RCC 7860 (cell line): ENCODE measurements at regions not wholly inside any gene's neighbourhood (a gene's known extent, or its start where the extent isn't known, plus 50 kb on each side); places are given as distances from the start of the nearest gene placed in this dataset.

Experiments used
- DNase-seq: peaks from one replicate; pipeline ENCODE4 v3.0.0-alpha.2; 2015; ENCODE audit warnings: low spot score
- FAIRE-seq: peaks from 2 replicates; lab custom pipeline; 2012; peaks lifted over from hg19 to GRCh38; lab: Jason Lieb, UNC

- FAIRE-seq = no peak
- no peak for DNase-seq
These were observed 513.2 kb upstream of the GOLIM4 start for GRCh38 chr3:168608926-168609325.

DNA sequence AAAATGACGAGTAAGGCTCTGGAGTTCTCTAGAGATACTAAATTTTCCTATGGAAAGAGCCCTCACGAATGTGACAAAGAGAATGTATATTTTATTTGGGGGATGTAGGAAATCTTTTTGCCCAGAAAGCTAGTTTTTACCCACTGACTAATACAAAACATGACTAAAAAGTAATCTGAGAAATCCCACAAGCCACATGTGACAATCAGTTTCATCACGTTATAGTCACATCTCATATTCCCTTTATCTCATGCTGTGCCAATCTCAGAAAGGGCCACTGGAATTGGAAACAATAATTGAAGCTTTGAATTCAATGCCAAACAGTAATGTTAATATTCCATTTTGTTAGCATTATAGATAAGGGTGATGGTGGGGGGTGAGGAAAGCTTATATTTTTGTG is 509.0 kb upstream of the GOLIM4 start:
- DNase-seq = no peak
- FAIRE-seq = no peak

DNA sequence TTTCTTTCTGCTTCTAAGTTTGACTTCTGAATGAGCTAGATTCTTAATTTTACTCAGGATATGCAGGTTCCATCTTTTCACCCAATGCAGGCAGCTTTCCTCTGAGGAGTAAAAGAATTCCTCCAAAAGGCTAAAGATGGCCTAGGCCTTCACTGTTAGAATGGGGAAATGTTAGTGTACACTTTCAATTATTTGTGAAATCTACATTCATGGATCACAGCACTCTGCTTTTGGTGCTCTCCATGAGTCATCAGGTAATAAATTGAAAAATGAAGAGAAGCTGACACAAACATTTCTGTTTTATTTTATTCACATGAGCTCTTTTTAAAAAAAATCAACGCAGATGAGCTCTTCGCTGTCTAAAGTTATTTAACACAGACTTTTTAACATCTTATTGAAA is 502.5 kb upstream of the GOLIM4 start:
- no peak for FAIRE-seq

DNA sequence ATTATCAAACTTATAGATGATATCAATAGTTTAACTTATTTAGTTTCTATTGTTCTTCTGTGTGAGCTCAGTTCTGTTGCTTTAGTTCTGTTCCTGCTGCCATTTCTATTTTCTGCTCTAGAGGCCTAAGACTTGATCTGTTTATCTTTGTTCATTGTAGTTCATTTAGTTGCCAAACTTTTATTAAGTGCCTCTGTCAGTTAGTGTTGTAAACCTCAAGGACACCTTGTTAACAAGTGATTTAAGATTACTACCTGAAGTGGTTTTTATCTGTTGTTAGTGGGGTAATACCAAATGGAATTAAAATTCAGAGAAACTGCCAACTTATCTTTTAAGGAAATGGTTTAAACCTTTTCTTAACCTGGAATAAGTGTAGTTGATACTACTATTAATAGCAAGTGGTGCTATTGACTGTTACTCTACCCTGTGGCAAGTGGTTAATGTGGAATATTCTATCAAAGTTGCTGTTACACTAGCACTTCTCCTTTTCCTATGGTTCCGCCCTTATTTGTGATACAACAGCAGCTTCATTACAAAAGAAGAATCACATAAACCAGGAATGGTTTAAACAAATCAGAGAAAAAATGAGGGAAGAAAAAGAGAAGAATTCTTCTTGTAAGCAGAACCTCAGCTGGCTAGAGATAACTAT is 500.6 kb upstream of the GOLIM4 start:
- DNase-seq (no peak), FAIRE-seq (no peak)

More for the DNA sequence above, 502.5 kb upstream of the GOLIM4 start:
- DNase-seq = no peak

- DNase-seq (no peak), FAIRE-seq (no peak)
These were observed 495.9 kb upstream of the GOLIM4 start for GRCh38 chr3:168591587-168591986.

DNA sequence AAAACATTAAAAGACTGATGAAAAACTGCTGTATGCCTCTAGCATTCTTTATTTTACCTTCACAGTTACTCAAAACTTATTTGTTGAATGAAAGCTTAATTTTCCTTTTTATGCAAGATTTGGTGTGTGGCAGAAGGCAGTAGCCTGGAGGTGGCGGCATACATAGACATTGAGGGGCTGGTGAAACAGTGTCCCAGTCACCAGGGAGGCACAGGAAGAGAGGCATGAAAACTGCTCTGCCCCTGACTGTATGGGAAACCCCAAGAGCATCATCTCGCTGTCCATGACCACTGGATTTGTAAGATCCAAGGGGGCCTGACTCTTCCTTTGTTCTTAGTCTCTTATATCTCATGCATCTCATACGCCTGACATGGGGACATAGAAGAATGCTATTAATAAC is 493.7 kb upstream of the GOLIM4 start:
- no peak for FAIRE-seq

DNA sequence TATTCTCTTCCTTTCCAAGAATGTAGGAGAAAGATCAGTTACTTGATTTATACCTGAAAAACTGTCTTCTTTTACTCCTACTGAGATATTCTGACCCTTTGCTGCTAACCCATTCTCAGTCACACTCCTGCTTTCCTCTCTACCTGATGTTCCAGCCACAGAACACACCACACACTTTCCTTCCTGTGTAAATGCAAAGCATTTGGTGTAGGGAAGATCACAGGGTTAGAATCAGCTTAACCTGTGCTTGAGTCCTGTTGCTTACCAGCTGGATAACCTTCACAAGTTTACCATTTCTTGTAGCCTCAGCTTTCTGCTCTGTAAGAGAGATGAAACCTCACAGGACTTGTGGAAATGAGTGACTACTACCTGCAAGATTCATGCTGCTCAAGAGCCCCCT is 489.8 kb upstream of the GOLIM4 start:
- DNase-seq (no peak), FAIRE-seq (no peak)

More for the DNA sequence above, 493.7 kb upstream of the GOLIM4 start:
- no peak for DNase-seq

- DNase-seq (no peak), FAIRE-seq (no peak)
These were observed 488.3 kb upstream of the GOLIM4 start for GRCh38 chr3:168583977-168584376.

DNA sequence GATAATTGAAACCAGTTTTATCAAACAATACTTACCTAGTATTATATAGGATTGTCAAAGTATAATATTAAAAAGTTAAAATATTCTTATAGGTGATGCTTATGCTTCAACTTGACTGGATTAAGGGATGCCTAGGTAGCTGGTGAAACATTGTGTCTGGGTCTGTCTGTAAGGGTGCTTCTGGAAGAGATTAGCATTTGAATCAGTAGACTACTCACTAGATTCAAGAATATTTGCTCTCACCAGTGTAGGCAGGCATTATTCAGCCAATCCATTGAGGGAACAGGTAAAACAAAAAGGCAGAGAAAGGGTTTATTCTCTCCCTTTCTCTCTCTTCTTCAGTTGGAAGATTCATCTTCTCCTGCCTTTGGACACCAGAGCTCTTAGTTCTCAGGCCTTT is 486.8 kb upstream of the GOLIM4 start:
- DNase-seq = no peak
- FAIRE-seq = no peak

GRCh38 chr3:168581771-168582225 is 486.1 kb upstream of the GOLIM4 start:
- FAIRE-seq = no peak

GRCh38 chr3:168579010-168579409 is 483.3 kb upstream of the GOLIM4 start:
- no peak for DNase-seq
- no peak for FAIRE-seq

More at GRCh38 chr3:168581771-168582225, 486.1 kb upstream of the GOLIM4 start:
- DNase-seq = no peak

DNA sequence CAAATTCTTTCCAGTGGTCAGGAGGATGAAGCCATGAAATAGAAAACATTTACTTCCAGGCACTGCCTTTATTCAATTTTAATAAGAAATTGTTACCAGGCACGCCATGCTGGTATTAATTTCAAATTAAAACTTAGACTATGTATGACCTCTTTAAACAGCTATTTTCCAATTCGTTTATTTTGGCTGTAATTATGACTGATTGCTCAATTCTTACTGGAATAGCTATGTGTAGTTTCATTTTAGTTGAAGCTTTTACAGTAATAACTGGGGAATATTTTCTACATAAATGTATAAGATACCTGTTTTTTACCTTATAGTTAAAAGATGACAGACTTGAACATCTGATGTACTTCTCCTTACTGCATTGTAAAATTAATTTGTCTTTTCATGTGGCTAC is 480.0 kb upstream of the GOLIM4 start:
- DNase-seq (no peak), FAIRE-seq (no peak)

DNA sequence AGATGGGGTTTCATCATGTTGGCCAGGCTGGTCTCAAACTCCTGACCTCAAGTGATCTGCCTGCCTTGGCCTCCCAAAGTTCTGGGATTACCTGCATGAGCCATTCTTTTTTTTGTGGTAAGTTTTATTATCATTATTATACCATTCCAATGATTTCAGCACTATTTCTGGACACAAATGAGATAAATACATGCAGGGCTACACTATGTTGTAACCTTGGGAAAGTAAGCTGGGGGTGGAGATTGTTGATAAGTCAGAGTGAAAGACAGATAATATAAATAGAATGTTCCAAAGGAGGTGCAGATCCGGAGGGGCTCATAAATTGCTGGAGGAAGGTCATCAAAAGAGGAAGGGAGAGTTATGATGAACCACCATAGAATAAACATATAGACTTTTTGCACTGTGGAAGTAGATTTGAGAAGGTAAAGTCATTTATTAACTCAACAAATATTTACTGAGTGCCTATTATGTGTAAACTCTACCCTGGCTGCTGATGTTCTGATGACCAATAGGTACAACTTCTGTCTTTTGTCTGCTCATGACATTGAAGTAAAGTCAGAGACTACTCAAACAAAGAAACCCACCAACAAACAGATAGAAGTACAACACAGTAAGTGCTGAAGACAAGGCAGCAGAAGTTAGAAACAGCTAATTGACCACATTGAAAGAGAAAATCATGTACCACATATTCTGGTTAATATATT is 478.9 kb upstream of the GOLIM4 start:
- no peak for DNase-seq
- no peak for FAIRE-seq

GRCh38 chr3:168570404-168571155 is 474.9 kb upstream of the GOLIM4 start:
- FAIRE-seq = no peak

GRCh38 chr3:168558728-168559411 is 463.1 kb upstream of the GOLIM4 start:
- no peak for DNase-seq
- FAIRE-seq = no peak

More at GRCh38 chr3:168570404-168571155, 474.9 kb upstream of the GOLIM4 start:
- DNase-seq = no peak

- no peak for FAIRE-seq
- no peak for DNase-seq
These were observed 456.5 kb upstream of the GOLIM4 start for GRCh38 chr3:168552251-168552650.

GRCh38 chr3:168548719-168549118 is 453.0 kb upstream of the GOLIM4 start:
- DNase-seq (no peak), FAIRE-seq (no peak)

GRCh38 chr3:168546707-168547106 is 451.0 kb upstream of the GOLIM4 start:
- DNase-seq (no peak), FAIRE-seq (no peak)

- FAIRE-seq = no peak
These were observed 449.9 kb upstream of the GOLIM4 start for GRCh38 chr3:168545591-168545990.

GRCh38 chr3:168544097-168544957 is 448.6 kb upstream of the GOLIM4 start:
- DNase-seq (no peak), FAIRE-seq (no peak)

More at GRCh38 chr3:168545591-168545990, 449.9 kb upstream of the GOLIM4 start:
- no peak for DNase-seq
